Neural cell (in vitro differentiated cells): ENCODE measurements at regions not wholly inside any gene's neighbourhood (a gene's known extent, or its start where the extent isn't known, plus 50 kb on each side); places are given as distances from the start of the nearest gene placed in this dataset.

ENCODE experiments used
- CTCF ChIP-seq: fragments of 450-650 bp; IDR thresholded peaks from 2 replicates; pipeline ENCODE4 v1.5.1; 2014; ENCODE audit warnings: antibody characterized with exemption, mild to moderate bottlenecking, moderate library complexity; ENCODE audit not compliant: poor library complexity, severe bottlenecking
- EP300 ChIP-seq: fragments of 450-650 bp; conservative IDR thresholded peaks from 2 replicates; pipeline ENCODE4 v1.6.1; 2014; ENCODE audit warnings: antibody characterized with exemption, mild to moderate bottlenecking, moderate library complexity; ENCODE audit not compliant: poor library complexity, severe bottlenecking
- POLR2AphosphoS5 ChIP-seq: IDR thresholded peaks from 2 replicates; pipeline ENCODE4 v1.6.1; 2012
- TAF1 ChIP-seq: IDR thresholded peaks from 2 replicates; pipeline ENCODE4 v1.6.1; 2012; ENCODE audit warnings: low read depth

GRCh38 chr20:51074062-51074461 lies 51.2 kb upstream of the KCNG1 start:
- TF ChIP-seq CTCF: no peak
- no peak for TF ChIP-seq EP300
- TF ChIP-seq TAF1: no peak
- no peak for TF ChIP-seq POLR2AphosphoS5
